NOMO-1 treated with dmso at 0.1 percent for 144 hours (cell line): ENCODE measurements at regions not wholly inside any gene's neighbourhood (a gene's known extent, or its start where the extent isn't known, plus 50 kb on each side); places are given as distances from the start of the nearest gene placed in this dataset.
"Not testable (repeated sequence)": the region's sequence is repeated elsewhere in the genome, so short reads cannot be mapped to it uniquely, and the experiment has no call there.

Source experiments
- DNase-seq: peaks from one replicate; lab custom pipeline; 2025; ENCODE audit not compliant: unreplicated experiment; lab: John Stamatoyannopoulos, UW

DNA sequence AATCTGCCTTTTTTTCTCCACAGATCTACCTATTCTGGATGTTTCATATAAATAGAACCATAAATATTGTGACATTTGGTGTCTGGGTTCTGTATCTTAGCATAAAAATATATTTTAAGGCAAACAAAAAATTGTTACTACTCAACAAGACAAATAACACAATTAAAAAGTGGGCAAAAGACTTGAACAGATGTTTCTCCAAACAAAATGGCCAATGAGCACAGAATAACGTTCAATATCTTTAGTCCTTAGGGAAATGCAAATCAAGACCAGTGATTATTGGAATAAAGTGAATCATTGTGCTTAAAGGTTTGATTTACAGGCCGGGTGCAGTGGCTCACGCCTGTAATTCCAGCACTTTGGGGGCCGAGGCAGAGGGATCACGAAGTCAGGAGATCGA, 1331.3 kb downstream of the AACS start:
- no peak for DNase-seq

DNA sequence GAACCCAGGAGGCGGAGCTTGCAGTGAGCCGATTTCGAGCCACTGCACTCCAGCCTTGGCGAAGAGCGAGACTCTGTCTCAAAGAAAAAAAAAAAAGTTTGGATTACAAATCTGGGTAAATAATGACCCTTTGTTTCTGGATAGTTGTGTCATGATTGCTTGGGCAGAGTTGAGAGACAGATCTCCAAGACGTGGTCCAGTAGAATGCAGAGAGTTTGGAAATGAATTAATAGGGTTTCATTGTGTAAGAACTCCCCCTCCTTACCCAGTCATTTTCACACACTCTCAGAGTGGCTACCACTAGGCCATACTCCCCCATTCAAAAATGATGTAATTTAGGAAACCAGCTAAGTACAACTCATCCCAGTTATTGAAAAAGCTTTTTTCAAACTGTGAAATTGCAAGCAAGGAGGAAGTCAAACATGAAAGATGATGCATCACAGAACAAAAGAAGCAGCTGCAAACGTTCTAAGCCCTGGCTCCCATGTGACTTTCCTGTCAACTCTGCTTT, 1331.9 kb downstream of the AACS start:
- no peak for DNase-seq

DNA sequence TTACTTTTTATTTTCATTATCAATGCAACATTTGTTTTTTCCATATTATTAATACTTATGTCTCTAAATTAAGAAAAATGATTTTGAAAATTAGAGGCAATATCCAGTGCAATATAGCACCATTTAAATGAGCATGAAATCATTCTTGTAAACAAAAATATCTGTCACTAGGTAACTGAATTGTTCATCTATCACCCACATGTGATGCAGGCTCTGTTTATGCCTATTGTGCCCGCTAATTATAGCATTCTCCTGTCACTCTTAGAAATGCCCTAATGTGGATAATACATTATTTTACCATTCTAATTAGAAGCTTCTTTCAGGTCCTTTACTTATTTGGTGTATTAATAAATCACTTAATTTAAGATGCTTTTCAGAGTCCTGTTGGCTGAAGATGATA, 1332.4 kb downstream of the AACS start:
- no peak for DNase-seq

DNA sequence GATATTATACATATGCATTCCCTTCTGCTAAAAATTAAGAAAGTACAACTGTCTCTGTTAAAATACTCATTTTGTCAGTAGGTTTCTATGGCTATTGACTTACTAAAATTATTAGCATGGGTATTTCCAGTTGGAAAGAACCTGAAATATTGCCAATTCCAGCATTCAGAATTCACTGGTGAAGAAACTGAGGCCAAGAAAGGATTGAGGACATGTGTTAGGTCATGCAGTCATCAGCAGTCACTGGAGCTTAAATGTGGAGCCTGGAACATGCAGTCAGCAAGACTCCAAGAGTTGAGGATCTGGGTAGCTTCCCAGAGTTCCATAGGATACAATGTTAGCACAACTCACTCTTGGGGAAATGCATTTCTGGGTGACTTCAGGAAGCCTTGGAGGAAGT, 1335.6 kb downstream of the AACS start:
- DNase-seq: no peak

DNA sequence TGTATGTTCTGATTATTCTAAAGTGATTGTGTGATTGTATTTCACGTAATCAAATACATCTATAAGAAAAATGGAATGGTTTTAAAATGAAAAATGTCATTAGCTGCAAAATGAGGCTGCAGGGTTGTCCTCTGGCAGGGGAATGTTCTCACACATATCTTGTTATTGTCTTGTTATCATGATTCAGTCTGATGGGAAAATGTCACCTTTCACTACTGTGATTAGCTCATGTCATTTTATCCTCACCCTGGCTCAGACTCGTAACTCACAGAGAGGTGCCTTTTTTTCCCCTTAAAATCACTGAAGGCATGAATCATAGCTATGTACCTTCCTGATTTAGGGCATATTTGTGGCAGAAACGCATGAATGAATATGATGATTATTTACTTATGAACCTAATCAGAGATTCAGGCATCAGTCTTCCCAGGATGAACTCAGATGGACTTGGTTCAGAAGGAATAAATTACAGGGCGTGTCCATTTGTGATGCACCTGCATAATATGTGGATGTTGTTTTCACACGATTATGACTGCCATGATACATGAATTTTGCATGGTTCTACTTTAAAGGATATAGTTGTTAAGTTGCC, 1339.2 kb downstream of the AACS start:
- DNase-seq: no peak

DNA sequence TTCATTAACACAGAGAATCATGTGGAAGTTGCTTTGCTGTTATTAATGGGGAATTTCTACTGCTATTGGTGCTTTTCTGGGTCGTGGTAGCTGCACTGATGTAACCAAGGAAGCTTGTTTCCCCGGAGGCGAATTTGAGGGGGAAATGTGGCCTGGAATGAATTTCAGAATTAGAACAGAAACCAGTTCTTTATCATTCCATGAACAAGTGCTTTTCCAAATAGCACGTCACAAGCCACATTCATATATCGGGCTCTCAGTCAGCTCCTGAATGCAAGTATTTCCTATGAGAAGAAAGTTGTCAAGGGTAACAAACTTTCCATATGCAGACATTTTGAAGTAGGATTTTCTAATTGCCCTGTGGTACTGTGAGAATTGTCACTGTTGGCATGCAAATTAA, 1353.2 kb downstream of the AACS start:
- no peak for DNase-seq

DNA sequence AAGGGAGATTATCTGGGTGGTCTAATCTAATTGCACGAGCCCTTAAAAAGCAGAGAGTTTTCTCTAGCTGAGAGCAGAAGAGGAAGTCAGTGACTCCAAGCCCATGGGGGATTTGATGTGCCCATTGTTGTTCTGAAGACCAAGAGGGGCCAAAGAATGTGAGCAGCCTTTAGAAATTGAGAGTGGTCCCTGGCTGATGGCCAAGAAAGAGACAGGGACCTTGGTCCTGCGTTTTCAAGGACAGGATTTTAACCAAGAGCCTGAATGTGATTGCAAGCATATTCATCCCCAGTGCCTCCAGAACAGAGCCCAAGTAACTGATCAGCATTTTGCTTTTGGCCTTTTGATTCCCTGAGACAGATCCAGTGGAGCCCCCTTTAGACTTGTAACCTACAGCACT, 1353.9 kb downstream of the AACS start:
- DNase-seq: no peak

DNA sequence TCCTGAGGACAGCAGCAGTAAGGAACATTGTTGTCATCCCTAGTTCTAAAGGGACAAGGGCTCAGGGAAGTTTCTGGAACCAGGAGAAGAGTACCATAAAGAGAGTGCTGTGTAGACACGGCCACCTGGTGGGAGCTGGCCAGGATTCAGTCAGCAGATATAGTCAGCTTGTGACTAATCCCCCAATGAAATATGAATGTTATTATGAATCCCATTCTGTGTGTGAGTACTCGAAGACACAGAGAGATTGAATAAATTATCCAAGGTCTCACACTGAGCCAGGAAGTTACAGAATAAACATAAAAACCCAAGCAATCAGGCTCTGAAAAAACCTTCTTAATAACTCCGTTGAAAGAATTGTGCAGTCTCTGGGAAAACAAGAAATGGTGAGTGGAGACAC, 1359.5 kb downstream of the AACS start:
- no peak for DNase-seq

DNA sequence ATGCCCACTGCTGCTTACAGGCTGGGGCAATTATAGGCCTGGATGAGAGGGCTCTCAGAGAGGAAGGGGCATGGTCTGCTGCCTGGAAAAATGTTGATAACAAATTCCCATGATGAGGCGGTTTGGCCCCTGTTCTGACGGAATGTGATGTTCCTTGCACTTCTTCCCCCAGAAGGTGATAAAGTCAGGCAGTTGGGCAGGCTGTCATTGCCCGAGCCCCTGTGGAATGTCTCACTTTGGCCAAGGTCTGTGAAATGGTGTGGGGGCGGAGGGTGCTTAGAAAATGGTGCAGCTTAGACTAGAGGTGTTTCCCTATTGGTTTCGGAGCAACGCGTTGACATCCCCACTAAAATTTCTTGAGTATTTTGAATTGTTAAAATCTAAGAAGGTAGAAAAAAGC, 1360.0 kb downstream of the AACS start:
- DNase-seq: no peak

DNA sequence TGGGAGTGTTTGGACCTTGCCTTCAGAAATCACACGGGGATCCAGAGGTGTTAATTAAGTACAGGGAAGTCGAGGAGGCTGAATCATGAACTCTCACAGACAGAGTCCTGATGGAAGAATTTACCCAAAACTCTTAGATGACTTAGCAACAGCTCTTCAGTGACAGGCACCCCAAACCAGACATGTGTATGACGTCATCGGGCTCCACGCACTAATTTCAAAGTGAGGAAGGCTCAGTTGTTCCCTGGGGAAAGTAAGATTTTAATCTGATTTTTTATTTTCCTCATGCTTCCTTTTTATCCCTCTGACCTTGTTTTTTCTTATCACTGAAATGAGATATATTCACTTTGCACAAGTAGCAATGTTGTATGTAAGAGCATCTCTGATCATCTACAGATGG, 1363.5 kb downstream of the AACS start:
- no peak for DNase-seq

DNA sequence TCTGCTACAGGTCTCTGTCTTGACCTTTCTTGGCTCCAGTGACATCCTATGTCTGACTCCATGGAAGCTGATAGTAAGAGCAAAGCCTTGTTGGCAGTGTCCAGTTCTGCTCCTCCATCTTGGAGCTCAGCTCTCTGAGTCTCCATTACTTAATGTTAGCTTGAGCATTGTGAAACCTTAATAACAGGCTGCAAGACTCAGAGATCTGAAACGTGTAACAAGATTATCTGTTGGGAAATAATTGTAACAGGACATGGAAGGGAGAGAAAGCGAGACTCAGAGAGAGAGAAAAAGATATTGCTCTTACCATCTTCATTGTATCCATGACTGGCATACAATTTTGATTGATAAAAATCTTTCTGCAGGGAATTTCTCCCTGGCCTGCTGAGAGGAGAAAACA, 1365.7 kb downstream of the AACS start:
- no peak for DNase-seq

DNA sequence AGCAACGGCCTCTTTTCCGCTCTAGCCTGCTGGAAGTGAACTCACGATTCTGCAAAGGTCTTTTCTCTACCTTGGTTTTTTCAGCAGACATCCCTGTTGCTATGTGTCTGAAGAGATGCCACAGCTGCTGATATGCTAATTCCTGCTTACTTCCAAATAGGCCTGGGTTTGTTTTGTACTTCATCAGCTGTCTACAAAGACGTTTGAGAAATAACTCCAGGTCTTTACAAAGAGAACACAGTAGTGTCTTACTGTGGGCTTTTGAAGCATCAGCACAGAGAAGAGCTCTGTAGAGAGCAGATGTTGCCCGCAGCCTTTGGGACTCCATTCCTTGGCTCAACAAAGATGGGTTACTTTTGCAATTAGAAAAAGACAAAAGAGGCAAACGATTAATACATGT, 1366.5 kb downstream of the AACS start:
- DNase-seq: no peak

DNA sequence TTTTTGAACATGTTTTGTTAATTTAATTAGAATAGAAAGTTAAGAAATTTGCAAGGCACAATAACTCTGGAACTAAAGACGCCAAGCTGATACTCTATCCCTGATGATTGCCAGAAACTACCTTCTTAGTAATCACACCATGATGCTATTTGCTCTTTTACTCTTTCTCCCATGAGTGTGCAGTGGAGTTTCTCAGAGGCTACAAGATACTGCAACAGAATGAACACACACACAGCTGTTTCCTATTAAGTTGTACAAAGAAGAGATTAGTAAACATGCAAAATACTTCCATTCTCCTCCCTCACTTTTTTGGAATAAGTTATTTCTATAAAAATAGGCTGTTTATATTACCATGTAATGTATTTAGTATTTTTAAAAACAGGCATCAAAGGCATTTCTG, 1367.5 kb downstream of the AACS start:
- no peak for DNase-seq

DNA sequence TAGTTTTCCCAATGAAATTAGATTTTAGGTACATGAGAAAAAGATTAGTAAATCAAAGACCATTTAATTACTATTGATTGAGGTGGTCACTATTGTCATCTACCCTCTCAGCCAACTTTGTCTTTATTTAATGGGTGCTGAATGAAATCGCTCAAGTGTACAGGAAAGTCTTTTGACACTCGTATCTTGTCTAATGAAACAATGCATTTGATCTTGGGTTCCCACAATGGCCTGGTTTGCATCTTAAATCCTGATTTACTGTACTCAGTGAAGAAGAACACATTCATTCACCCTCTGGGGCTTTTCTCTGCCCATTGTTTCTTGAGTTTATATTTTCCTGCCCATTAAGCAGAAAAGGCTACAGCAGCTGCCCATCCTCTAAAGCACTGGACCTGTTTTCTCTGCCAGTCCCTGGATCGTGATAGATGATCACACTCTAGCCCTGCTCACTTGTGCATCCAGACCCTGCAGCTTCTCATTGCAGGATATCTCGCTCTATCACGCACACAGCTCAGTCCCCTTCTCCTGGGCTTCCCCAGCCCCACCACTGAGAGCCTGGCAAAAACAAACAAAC, 1369.3 kb downstream of the AACS start:
- no peak for DNase-seq

DNA sequence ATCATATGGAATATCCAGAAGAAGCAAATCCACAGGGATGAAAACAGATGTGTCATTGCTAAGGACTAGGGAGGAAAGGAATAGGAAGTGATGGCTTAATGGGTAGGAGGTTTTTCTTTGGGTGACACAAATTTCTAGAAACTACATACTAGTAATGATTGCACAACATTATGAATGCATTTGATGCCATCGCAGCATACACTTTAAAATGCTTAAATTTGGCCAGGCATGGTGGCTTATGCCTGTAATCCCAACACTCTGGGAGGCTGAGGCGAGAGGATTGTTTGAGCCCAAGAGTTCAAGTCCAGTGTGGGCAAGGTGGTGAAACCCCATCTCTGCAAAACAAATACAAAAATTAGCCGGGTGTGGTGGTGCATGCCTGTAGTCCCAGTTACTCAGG, 1370.8 kb downstream of the AACS start:
- DNase-seq: no peak

DNA sequence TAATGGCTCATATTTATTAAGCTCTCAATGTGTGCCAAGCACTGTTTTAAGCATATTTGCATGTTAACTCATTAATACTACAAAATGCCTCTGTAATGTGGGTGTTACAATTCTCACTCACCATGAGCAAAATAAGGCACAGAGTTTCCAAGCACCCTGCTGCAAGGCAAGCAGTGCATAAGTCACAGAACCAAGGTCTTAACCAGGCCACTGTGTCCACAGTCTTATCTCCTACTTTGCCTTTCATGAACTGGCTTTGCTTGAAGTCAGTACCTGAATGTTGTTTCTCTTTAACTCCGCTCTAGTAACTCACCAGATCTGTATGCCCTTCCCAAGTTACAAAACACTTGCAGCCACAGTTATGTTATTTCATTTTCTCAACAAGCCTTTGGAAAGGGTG, 1372.7 kb downstream of the AACS start:
- no peak for DNase-seq

DNA sequence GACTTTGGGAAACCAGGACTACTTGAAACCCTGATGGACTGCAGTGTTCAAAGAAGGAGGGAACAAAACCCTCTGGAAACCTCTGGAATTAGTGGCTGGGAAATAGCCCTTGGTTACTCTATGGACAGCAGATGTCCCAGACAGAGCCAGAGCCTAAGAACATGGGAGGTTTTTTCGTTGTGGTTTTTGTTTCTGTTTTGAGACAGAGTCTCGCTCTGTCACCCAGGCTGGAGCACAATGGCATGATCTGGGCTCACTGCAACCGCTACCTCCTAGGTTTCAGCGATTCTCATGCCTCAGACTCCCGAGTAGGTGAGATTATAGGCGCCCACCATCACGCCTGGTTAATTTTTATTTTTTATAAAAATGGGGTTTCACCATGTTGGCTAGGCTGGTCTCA, 1378.7 kb downstream of the AACS start:
- no peak for DNase-seq

DNA sequence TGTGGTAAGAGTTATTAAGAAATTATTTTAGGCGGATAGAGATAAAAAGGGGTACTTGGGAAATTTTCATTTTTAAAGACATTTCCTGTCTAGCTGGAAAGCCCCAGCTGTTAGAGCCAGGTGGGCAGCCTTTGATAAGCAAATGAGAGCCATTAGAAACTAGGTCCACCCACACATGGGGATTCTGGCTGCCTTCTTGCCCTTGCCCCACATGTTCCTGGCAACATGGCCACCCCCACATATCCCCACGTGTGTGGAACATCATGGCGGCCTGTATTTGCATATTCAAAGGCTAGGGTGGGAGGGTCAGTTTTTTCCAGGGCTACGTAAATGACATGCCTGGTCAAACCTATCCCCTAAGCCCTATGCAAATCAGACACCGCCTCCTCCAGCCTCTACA, 1382.1 kb downstream of the AACS start:
- DNase-seq: no peak

DNA sequence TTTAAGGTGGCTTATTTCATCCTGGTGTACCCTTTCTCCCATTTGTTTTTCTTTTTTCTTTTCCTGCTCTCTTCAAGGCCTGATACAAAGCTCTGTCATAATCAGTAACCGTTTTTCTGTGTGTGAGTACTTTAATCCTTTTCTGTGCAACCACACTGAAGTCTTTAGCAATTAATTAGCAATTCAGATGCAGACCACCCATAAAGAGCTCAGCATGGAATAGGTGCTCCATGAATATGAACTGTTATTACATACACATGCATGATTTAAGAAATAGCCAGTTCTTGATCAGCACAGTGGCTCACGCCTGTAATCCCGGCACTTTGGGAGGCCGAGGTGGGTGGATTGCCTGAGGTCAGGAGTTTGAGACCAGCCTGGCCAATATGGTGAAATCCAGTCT, 1386.6 kb downstream of the AACS start:
- no peak for DNase-seq

DNA sequence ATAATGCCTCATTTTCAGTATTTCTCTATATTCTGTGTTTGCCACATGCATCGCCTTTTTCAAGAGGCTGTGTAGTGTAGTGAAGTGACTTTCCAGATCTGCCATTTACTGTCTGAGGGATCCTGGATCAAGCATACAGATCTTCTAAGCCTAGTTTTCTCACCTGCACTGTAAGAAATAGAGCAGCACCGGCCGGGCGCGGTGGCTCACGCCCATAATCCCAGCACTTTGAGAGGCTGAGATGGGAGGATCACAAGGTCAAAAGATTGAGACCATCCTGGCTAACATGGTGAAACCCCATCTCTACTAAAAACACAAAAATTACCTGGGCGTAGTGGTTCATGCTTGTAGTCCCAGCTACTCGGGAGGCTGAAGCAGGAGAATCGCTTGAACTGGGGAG, 1387.5 kb downstream of the AACS start:
- not testable (repeated sequence) for DNase-seq

DNA sequence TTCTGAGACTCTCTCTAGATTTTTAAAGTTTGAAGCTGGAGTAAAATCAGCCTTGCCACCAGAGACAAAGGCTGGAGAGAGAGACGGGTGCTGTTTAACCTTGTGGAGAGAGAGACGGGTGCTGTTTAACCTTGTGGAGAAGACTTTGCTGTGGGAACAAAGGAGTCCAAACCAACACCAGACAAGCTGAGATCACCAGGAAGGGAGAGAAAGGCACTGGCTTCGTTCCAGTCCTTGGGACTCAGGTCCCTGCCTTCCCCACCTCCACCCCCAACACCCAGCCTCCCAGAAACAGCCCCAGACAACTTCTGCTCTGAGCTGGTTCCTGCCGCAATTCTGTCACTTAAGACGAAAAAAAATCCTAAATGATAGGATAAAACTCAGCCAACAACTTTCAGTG, 1389.3 kb downstream of the AACS start:
- DNase-seq: no peak

DNA sequence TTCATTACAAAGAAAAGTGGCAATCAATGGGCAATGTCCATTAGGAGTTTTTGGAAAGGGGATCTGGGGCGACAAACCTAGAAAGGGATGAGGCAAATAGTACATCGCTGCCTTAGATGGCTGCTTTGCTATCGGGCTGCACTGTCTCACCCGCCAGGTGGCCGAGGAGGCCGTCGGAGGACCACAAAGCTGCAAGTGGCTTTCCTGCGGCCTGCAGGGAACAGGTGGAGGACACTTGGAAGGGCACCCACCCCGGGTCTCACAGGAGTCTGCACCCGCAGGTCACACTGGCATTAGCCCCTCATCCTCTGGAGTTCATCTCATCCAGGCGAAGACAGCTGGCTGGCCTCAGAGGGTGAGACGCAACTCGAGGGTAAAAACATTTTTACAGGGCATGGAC, 1392.5 kb downstream of the AACS start:
- DNase-seq: no peak

DNA sequence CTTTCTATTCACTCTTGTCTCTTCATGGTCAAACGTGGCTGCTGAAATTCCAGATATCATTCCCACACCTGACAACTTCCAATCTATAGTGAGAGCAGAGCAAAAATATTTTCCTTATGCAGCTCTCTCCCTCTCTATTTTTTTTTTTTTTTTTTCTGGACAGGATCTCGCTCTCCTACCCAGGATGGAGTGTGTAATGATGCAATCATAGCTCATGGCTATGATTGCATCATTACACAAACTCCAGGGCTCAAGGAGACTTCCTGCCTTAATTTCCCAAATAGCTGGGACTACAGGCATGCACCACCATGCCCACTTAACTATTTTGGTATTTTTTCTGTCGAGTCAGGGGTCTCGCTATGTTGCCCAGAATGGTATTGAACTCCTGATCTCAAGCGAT, 1398.9 kb downstream of the AACS start:
- DNase-seq: no peak
